ENCODE measurements at regions not wholly inside any gene's neighbourhood (a gene's known extent, or its start where the extent isn't known, plus 50 kb on each side); places are given as distances from the start of the nearest gene placed in this dataset.
"Not testable (repeated sequence)": the region's sequence is repeated elsewhere in the genome, so short reads cannot be mapped to it uniquely, and the experiment has no call there.

DNA sequence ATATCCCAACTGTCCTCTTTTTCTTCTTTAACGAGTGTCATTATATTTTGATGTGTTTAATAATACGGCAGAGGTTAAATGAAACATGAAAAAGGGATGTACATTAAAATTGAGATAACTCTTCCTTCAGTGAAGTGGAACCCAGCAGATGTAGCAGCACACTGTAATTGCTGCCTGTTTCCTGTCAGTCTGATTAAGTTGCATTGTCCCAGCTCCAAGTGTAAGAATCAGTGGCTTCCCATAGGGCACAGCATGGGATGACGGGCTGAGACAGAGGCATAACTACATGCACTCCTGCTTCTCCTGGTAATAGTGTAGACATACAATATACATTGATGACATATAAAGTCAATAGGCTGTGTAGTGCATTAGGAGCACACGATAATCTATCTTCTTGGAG is 175.8 kb upstream of the TCF4 start:
- DNase-seq: no peak

GRCh38 chr18:55763298-55763697 is 175.3 kb upstream of the TCF4 start:
- DNase-seq: no peak

DNA sequence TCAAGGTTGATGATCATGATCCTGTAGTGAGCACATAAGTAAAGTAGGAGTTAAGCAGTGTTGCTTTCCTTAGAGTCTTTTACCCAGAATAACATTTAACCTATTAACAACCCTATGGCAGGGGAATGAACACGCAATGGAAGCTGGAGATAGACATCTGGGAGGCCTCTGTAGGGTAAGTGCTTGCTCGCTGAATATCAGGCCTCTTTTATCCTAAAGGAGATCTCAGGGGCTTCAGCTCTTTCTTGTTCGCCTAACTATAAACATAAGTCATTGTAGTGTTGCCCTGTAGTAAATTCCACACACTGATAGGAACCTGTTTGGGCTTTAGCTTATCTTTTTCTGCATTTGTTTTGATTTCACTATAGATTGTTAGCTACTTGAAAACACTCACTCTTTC is 174.4 kb upstream of the TCF4 start:
- no peak for DNase-seq

- DNase-seq: no peak
Measured at GRCh38 chr18:55753643-55754263, 165.8 kb upstream of the TCF4 start.

GRCh38 chr18:55751476-55751875 is 163.5 kb upstream of the TCF4 start:
- no peak for DNase-seq

GRCh38 chr18:55748227-55748738 is 160.3 kb upstream of the TCF4 start:
- DNase-seq: no peak

- no peak for DNase-seq
Measured at GRCh38 chr18:55744206-55744605, 156.2 kb upstream of the TCF4 start.

- DNase-seq: no peak
Measured at GRCh38 chr18:55743736-55744135, 155.7 kb upstream of the TCF4 start.

GRCh38 chr18:55743133-55743532 is 155.1 kb upstream of the TCF4 start:
- DNase-seq: no peak

DNA sequence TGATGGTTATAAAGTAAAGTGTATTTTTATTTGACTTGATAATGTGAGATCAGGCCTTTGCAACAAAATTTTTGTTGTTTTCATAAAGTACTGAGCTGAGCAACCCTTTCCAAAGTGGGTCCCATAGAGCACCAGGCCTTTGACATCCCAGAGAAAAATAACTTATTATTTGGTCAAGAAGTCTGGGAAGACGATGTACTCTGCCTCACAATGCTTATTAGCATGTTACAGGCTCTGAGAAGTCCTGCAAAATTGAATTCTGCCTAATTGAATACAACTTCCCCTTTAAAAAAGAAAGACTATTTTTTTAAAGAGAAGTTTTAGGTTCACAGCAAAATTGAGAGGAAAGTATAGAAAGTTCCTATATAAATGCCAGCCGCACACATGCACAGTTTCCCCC is 151.5 kb upstream of the TCF4 start:
- no peak for DNase-seq

DNA sequence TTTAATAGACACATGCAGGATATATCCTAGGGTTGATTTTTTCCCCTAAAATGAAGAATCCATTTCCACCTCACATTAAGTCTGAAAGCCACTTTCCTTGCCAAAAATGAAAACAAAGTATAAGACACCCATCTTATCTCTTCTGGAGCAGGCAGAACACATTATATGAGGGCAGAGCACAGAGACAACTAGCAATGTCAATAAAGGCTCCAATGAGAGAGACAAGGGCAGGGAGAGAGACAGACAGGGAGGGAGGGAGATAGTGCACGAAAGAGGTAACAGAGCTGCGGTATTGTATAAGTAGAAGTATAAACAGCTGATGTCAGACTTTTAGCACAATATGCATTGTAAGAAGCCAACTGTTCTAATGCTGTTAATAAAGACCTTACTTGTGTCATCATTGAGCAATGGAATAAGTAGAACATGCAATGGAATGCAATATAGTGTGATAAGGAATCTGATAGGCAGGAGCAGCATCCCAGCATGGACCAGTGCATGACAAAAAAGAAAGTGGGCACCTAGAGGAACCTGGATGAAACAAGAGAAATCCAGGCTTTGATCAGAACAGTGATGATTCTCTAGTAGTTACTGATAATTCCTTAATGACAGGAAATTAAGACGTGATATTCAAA is 150.6 kb upstream of the TCF4 start:
- DNase-seq: no peak

DNA sequence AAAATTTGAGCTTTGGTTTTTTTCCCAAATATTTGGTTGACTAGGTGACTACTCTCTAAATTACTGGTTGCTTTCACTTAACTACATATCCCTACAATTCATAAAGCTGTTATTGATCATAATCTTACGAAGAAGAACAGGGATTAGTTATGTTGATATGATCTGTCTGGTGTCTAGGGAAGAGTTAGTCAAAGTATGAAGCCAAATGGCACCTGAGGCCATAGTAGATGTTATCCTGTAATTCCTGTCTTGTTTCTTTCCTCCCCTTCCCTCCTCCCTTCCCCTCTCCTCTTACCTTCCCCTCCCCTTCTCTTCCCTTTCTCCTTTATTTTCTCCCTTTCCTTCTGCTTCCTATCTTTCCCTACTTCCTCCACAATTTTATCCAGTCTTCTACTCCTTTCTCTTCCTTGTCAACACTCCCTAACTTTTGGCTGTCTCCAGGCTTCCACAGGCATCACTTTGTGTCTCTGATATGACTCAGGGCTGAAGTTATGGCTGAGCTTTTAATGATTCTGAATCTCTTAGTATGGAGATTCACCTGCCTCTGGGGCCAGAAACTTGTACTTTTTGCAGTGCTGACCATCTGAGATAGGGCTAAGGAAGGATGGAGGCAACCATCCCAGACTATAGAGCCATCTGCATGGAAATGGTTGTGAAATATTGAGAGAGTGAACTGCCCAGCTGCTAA is 149.9 kb upstream of the TCF4 start:
- no peak for DNase-seq

DNA sequence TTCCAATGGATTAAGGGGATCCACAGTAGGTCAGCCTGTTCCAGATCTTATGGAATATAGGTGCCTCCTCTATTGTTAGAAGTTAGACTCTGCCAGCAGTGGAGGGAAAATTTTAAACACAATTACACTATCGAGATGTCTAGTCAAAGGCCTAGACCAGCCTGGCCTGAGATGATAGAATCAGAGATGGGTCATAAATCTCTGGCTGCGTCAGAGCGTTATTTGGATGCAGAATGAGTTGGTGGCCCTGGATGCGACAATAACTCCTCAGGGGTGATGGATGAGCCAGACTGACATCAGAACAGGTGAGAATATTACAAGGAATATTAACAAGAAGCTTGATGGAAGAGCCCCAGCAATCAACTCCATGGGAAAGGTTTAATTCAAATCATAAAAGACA is 149.3 kb upstream of the TCF4 start:
- DNase-seq: no peak

- no peak for DNase-seq
Measured at GRCh38 chr18:55735969-55736368, 148.0 kb upstream of the TCF4 start.

- DNase-seq: no peak
Measured at GRCh38 chr18:55735199-55735855, 147.3 kb upstream of the TCF4 start.

DNA sequence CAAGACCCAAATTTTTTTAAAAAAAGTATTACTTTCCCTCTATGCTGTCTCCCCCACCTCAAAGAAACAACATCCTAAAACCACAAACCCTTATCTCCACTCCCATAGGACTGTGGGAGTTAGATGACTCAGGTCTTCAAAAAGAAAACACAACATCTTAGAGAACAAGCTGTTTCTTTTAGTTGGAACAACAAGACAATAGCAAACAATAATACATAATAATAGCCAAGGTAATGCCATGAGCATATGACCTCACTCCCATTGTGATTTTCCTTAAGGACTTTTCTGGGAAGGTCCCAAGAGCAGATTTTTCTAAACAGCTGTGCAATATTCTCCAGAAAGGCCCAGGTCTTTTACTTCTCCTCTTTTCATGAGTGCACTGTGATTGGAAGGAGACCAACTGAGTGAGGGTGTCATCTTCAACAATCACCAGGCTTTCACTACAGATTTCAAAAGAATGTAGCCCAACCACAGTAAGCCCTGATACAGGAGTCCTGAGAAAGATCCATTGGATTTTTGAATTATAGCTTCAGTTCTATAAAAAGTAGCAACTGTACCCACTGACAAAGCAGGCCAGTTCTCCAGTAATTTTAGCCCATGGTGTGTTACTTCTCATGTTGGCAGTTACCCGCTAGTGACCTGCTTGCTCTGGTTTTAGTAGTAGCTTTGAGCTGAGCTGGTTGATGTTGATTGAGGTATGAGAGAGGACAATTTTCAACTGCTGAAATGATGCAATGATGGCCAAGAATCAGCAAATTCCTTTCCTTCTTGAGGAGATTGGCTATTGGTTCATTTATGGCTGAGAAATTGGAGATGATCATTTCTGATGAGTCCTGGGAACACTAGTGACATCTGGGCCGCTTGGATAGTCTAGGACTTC is 144.5 kb upstream of the TCF4 start:
- no peak for DNase-seq

DNA sequence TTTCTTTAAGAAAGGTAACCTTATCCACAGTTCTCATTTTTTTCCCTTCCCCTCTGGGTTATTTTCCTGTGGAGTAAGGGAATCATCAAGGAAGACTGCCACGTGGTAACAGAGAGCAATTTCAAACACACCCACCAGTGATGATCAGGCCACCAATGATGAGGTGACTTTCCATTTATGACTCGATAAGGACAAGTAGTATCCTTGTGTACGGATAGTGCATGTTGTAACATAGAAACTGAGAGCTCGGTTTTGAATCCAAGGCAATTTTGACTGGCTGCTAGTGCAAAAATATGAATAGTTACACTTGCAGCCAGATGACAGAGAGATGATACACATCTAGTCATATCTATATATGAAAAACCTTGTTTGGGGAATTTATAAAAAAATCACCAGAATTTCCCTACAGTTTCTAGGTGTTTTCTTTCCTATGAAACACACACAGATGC is 143.6 kb upstream of the TCF4 start:
- no peak for DNase-seq

DNA sequence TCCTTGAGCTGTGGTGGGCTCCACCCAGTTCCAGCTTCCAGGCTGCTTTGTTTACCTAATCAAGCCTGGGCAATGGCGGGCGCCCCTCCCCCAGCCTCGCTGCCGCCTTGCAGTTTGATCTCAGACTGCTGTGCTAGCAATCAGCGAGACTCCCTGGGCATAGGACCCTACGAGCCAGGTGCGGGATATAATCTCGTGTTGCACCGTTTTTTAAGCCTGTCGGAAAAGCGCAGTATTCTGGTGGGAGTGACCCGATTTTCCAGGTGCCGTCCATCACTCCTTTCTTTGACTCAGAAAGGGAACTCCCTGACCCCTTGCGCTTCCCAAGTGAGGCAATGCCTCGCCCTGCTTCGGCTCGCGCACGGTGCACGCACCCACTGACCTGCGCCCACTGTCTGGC is 133.0 kb upstream of the TCF4 start:
- not testable (repeated sequence) for DNase-seq

GRCh38 chr18:55713707-55714106 is 125.7 kb upstream of the TCF4 start:
- DNase-seq: no peak

DNA sequence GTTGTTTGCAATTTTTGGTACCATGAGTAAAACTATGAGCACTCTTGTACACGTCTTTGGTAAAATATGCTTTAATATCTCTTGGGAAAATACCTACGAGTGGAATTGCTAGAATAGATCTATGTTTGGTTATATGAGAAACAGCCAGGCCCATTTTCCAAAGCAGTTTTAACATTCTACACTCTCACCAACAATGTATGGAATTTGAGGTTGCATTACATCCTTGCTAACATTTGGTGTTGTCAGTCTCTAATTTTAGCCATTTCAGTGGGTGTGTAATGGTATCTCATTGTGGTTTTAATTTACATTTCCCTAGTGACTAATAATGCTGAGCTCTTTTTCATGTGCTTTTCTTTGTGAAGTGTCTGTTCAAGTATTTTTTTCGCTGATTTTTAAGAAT is 118.9 kb upstream of the TCF4 start:
- no peak for DNase-seq

DNA sequence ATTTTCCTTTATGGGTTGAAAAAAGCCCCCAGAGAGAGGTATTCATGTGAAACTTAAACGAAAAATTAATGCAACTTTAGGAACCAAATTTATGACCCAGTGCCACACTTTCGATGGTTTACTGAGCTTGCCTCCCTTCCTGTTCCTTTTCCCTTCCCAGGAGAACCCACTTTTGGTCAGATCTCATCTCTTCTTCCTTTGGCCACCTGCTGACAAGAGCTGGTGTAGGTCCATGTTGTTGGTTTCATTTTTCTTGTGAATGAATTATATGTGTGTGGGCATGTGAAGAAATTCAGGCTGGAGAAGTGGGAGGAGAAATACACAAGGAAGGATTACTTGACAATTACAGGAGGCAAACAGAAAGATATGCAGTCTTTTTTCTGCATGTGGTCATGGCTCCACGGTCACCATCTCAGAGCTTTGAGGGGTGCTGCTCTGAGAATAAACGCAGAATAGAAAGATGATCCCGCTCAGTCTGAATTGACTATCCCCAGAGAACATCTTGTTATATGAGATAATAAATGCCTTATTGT is 111.3 kb upstream of the TCF4 start:
- DNase-seq: no peak

GRCh38 chr18:55696811-55697210 is 108.8 kb upstream of the TCF4 start:
- no peak for DNase-seq

All from activated gamma-delta T cell (primary cell).